ENCODE measurements at regions not wholly inside any gene's neighbourhood (a gene's known extent, or its start where the extent isn't known, plus 50 kb on each side); places are given as distances from the start of the nearest gene placed in this dataset.

- TF ChIP-seq CTCF (IDR thresholded peaks at IDR 0.05) (no peak), POLR2A (IDR thresholded peaks at IDR 0.05) (no peak)
Measured at GRCh38 chr1:199132006-199132405, 493.2 kb downstream of the PTPRC start.
